ENCODE measurements at regions not wholly inside any gene's neighbourhood (a gene's known extent, or its start where the extent isn't known, plus 50 kb on each side); places are given as distances from the start of the nearest gene placed in this dataset.

DNA sequence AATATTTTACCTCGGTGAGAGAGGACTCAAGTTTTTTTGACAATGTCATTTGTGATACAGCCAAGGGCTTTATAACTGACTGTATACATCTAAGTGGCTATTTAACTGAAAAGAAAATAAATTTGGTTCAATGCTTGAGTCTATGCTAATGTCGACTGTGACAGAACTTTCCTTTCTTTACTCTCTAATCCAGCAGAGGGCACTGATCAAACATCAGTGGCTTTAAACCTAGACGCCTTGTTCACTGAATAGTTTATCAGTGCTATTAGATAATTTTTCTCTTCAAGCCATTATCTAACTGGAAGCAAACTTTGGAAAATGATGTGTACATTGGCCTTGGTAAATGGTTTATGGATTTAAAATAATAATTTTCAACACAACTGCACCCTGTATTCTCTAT, 285.1 kb downstream of the CHL1 start:
- no peaks in the 10 kb centered on the region for H3K27me3 ChIP-seq (ENCODE audit: control insufficient read depth, insufficient read depth, low read length)
- CTCF ChIA-PET = no interaction called here
- H3K36me3 ChIP-seq (ENCODE audit: control insufficient read depth, insufficient read depth, low read length) = no peaks in the 10 kb centered on the region
- H3K27ac ChIP-seq (ENCODE audit: low read length) = no peak overlapping the region
- in situ Hi-C loops (cut with HindIII; ENCODE audit: low pct_unique_long_range_greater_than_20kb, low sequenced_read_pairs) = no loop called here
- no peak for DNase-seq (ENCODE audit: low read depth, low spot score)
- BruUV-seq (replicated peaks) = no TSS peak
- H3K4me1 ChIP-seq (ENCODE audit: control insufficient read depth, insufficient read depth, low read length) = no peaks in the 10 kb centered on the region
- no peak for ATAC-seq
- H3K9me3 ChIP-seq (ENCODE audit: control insufficient read depth, insufficient read depth, low read depth, low read length) = no peaks in the 10 kb centered on the region
- intact Hi-C loops (cut with micrococcal nuclease; ENCODE audit: unreplicated experiment) = no loop called here
- POLR2A ChIA-PET = no interaction called here
- no peak overlapping the region for H3K4me3 ChIP-seq (ENCODE audit: low read depth in 2 of 2, low read length in 2 of 2)
- TF ChIP-seq, protein P1, sequence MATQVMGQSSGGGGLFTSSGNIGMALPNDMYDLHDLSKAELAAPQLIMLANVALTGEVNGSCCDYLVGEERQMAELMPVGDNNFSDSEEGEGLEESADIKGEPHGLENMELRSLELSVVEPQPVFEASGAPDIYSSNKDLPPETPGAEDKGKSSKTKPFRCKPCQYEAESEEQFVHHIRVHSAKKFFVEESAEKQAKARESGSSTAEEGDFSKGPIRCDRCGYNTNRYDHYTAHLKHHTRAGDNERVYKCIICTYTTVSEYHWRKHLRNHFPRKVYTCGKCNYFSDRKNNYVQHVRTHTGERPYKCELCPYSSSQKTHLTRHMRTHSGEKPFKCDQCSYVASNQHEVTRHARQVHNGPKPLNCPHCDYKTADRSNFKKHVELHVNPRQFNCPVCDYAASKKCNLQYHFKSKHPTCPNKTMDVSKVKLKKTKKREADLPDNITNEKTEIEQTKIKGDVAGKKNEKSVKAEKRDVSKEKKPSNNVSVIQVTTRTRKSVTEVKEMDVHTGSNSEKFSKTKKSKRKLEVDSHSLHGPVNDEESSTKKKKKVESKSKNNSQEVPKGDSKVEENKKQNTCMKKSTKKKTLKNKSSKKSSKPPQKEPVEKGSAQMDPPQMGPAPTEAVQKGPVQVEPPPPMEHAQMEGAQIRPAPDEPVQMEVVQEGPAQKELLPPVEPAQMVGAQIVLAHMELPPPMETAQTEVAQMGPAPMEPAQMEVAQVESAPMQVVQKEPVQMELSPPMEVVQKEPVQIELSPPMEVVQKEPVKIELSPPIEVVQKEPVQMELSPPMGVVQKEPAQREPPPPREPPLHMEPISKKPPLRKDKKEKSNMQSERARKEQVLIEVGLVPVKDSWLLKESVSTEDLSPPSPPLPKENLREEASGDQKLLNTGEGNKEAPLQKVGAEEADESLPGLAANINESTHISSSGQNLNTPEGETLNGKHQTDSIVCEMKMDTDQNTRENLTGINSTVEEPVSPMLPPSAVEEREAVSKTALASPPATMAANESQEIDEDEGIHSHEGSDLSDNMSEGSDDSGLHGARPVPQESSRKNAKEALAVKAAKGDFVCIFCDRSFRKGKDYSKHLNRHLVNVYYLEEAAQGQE (IDR thresholded peaks at IDR 0.05; ENCODE audit: insufficient read depth in 1 of 2, low read depth in 2 of 2, low read length in 1 of 2) = no peak
- TF ChIP-seq SIN3A (IDR thresholded peaks at IDR 0.05; ENCODE audit: borderline replicate concordance, insufficient read depth, low read depth, low read length) (no peak), POLR2AphosphoS5 (IDR thresholded peaks at IDR 0.05; ENCODE audit: low read depth, low read length) (no peak), TCF7L2 (IDR thresholded peaks at IDR 0.05; ENCODE audit: low read depth, low read length) (no peak)
- TF ChIP-seq, protein P2, sequence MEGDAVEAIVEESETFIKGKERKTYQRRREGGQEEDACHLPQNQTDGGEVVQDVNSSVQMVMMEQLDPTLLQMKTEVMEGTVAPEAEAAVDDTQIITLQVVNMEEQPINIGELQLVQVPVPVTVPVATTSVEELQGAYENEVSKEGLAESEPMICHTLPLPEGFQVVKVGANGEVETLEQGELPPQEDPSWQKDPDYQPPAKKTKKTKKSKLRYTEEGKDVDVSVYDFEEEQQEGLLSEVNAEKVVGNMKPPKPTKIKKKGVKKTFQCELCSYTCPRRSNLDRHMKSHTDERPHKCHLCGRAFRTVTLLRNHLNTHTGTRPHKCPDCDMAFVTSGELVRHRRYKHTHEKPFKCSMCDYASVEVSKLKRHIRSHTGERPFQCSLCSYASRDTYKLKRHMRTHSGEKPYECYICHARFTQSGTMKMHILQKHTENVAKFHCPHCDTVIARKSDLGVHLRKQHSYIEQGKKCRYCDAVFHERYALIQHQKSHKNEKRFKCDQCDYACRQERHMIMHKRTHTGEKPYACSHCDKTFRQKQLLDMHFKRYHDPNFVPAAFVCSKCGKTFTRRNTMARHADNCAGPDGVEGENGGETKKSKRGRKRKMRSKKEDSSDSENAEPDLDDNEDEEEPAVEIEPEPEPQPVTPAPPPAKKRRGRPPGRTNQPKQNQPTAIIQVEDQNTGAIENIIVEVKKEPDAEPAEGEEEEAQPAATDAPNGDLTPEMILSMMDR (IDR thresholded peaks at IDR 0.05) = peak; percentile 21; the same call in 1 of the 2 replicates

DNA sequence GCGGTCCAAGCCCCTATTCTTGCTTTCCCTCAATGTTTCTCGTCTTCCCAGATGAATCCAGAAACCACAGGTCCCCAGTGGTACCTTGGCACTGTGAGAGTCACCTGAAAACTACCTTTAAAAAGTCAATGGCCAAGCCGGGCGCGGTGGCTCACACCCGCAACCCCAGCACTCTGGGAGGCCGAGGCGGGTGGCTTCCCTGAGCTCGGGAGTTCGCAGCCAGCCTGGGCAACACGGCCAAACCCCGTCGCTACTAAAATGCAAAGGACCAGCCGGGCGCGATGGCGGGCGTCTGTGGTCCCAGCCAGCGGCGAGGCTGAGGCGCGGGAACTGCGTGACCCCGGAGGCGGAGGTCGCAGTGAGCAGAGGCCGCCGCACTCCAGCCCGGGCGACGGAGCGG, 285.9 kb downstream of the CHL1 start:
- no peak overlapping the region for H3K27ac ChIP-seq (ENCODE audit: low read length)
- no peak for DNase-seq (ENCODE audit: low read depth, low spot score)
- no peaks in the 10 kb centered on the region for H3K27me3 ChIP-seq (ENCODE audit: control insufficient read depth, insufficient read depth, low read length)
- H3K4me1 ChIP-seq (ENCODE audit: control insufficient read depth, insufficient read depth, low read length) = no peaks in the 10 kb centered on the region
- H3K36me3 ChIP-seq (ENCODE audit: control insufficient read depth, insufficient read depth, low read length) = no peaks in the 10 kb centered on the region
- ChIA-PET POLR2A (no interaction called here), CTCF (no interaction called here)
- TF ChIP-seq, protein P2 (IDR thresholded peaks at IDR 0.05) = no peak
- TF ChIP-seq SIN3A (IDR thresholded peaks at IDR 0.05; ENCODE audit: borderline replicate concordance, insufficient read depth, low read depth, low read length) (no peak), POLR2AphosphoS5 (IDR thresholded peaks at IDR 0.05; ENCODE audit: low read depth, low read length) (no peak), TCF7L2 (IDR thresholded peaks at IDR 0.05; ENCODE audit: low read depth, low read length) (no peak)
- TF ChIP-seq, protein P1 (IDR thresholded peaks at IDR 0.05; ENCODE audit: insufficient read depth in 1 of 2, low read depth in 2 of 2, low read length in 1 of 2) = no peak
- BruUV-seq (replicated peaks) = no TSS peak
- no peak overlapping the region for H3K4me3 ChIP-seq (ENCODE audit: low read depth in 2 of 2, low read length in 2 of 2)
- no peaks in the 10 kb centered on the region for H3K9me3 ChIP-seq (ENCODE audit: control insufficient read depth, insufficient read depth, low read depth, low read length)
- no peak for ATAC-seq
- intact Hi-C loops (cut with micrococcal nuclease; ENCODE audit: unreplicated experiment) (no loop called here), in situ Hi-C loops (cut with HindIII; ENCODE audit: low pct_unique_long_range_greater_than_20kb, low sequenced_read_pairs) (no loop called here)
